NT2/D1 (cell line): ENCODE measurements at regions not wholly inside any gene's neighbourhood (a gene's known extent, or its start where the extent isn't known, plus 50 kb on each side); places are given as distances from the start of the nearest gene placed in this dataset.
A peak's percentile ranks its signal among the peaks of the same experiment; 100 is the strongest.

ENCODE experiments used
- DNase-seq: peaks from one replicate; pipeline ENCODE4 v3.0.0-alpha.2; 2011; ENCODE audit warnings: low read depth, low spot score
- H3K27me3 ChIP-seq: 2 replicates; pipeline ENCODE4 v1.6.0; 2011; ENCODE audit warnings: mild to moderate bottlenecking; ENCODE audit not compliant: insufficient read length, insufficient read depth
- H3K36me3 ChIP-seq: 2 replicates; pipeline ENCODE4 v1.6.1; 2011; ENCODE audit warnings: mild to moderate bottlenecking, low read length, mixed read lengths; ENCODE audit not compliant: insufficient read depth, insufficient read length
- H3K4me1 ChIP-seq: 2 replicates; pipeline ENCODE4 v1.5.1; 2011; ENCODE audit not compliant: insufficient read depth, insufficient read length
- H3K4me3 ChIP-seq: 2 replicates; pipeline ENCODE4 v1.5.1; 2011; ENCODE audit warnings: low read depth; ENCODE audit not compliant: insufficient read length
- H3K9ac ChIP-seq: 2 replicates; pipeline ENCODE4 v1.6.0; 2011; ENCODE audit warnings: low read depth; ENCODE audit not compliant: insufficient read length
- H3K9me3 ChIP-seq: 2 replicates; pipeline ENCODE4 v1.5.1; 2011; ENCODE audit warnings: mild to moderate bottlenecking, low read length; ENCODE audit not compliant: insufficient read depth
- SUZ12 ChIP-seq: IDR thresholded peaks from 2 replicates; pipeline ENCODE4 v1.6.1; 2011; ENCODE audit not compliant: insufficient read length, insufficient read depth; ENCODE audit errors: extremely low read depth
- YY1 ChIP-seq: IDR thresholded peaks from 2 replicates; pipeline ENCODE4 v1.6.1; 2011; ENCODE audit not compliant: insufficient read length, insufficient read depth
- ZNF274 ChIP-seq: IDR thresholded peaks from 2 replicates; pipeline ENCODE4 v1.6.1; 2011; ENCODE audit warnings: mild to moderate bottlenecking, low read depth, low read length

- Histone ChIP-seq H3K27me3 (no peaks in the 10 kb centered on the region), H3K4me3 (no peak overlapping the region), H3K4me1 (no peaks in the 10 kb centered on the region), H3K9me3 (no peaks in the 10 kb centered on the region), H3K9ac (no peak overlapping the region), H3K36me3 (no peaks in the 10 kb centered on the region)
- no peak for TF ChIP-seq SUZ12
- no peak for TF ChIP-seq ZNF274
- TF ChIP-seq YY1, result no peak
- no peak for DNase-seq
Observed at GRCh38 chr1:115558275-115558674, 83.5 kb upstream of the VANGL1 start.

- Histone ChIP-seq H3K9ac (no peak overlapping the region), H3K4me1 (no peaks in the 10 kb centered on the region), H3K36me3 (no peaks in the 10 kb centered on the region), H3K9me3 (no peaks in the 10 kb centered on the region), H3K4me3 (no peak overlapping the region), H3K27me3 (no peaks in the 10 kb centered on the region)
- DNase-seq, result no peak
- TF ChIP-seq ZNF274 (no peak), YY1 (no peak), SUZ12 (no peak)
Observed at GRCh38 chr1:115557715-115558114, 84.1 kb upstream of the VANGL1 start.

GRCh38 chr1:115556236-115556635, 85.5 kb upstream of the VANGL1 start:
- TF ChIP-seq ZNF274 (no peak), YY1 (no peak)
- H3K4me3 ChIP-seq, result no peak overlapping the region
- no peak for DNase-seq
- H3K9ac ChIP-seq, result no peak overlapping the region
- H3K4me1 ChIP-seq, result no peaks in the 10 kb centered on the region
- no peaks in the 10 kb centered on the region for H3K36me3 ChIP-seq
- H3K27me3 ChIP-seq, result no peaks in the 10 kb centered on the region
- H3K9me3 ChIP-seq, result no peaks in the 10 kb centered on the region

- no peak overlapping the region for H3K4me3 ChIP-seq
- H3K36me3 ChIP-seq, result no peaks in the 10 kb centered on the region
- no peak for DNase-seq
- no peaks in the 10 kb centered on the region for H3K27me3 ChIP-seq
- no peak overlapping the region for H3K9ac ChIP-seq
- TF ChIP-seq ZNF274 (no peak), SUZ12 (no peak), YY1 (no peak)
- no peaks in the 10 kb centered on the region for H3K4me1 ChIP-seq
- no peaks in the 10 kb centered on the region for H3K9me3 ChIP-seq
Observed at GRCh38 chr1:115555446-115555845, 86.3 kb upstream of the VANGL1 start.

GRCh38 chr1:115547696-115548095, 94.1 kb upstream of the VANGL1 start:
- H3K36me3 ChIP-seq, result no peaks in the 10 kb centered on the region
- no peaks in the 10 kb centered on the region for H3K9me3 ChIP-seq
- peaks cover 6% of the 10 kb centered on the region for H3K4me1 ChIP-seq
- no peaks in the 10 kb centered on the region for H3K27me3 ChIP-seq
- DNase-seq, result no peak
- TF ChIP-seq YY1, result no peak
- no peak for TF ChIP-seq SUZ12
- no peak for TF ChIP-seq ZNF274
- H3K9ac ChIP-seq, result no peak overlapping the region
- no peak overlapping the region for H3K4me3 ChIP-seq

GRCh38 chr1:115546846-115547245, 94.9 kb upstream of the VANGL1 start:
- no peaks in the 10 kb centered on the region for H3K9me3 ChIP-seq
- no peak overlapping the region for H3K4me3 ChIP-seq
- peaks cover 6% of the 10 kb centered on the region for H3K4me1 ChIP-seq
- DNase-seq, result no peak
- no peaks in the 10 kb centered on the region for H3K27me3 ChIP-seq
- TF ChIP-seq SUZ12 (no peak), ZNF274 (no peak), YY1 (no peak)
- no peak overlapping the region for H3K9ac ChIP-seq
- no peaks in the 10 kb centered on the region for H3K36me3 ChIP-seq

- H3K9ac ChIP-seq, result no peak overlapping the region
- no peak overlapping the region for H3K4me3 ChIP-seq
- no peaks in the 10 kb centered on the region for H3K9me3 ChIP-seq
- H3K36me3 ChIP-seq, result no peaks in the 10 kb centered on the region
- H3K4me1 ChIP-seq, result peaks cover 6% of the 10 kb centered on the region
- no peaks in the 10 kb centered on the region for H3K27me3 ChIP-seq
- DNase-seq, result peak; percentile 86
- no peak for TF ChIP-seq SUZ12
- TF ChIP-seq ZNF274, result no peak
- TF ChIP-seq YY1, result no peak
Observed at GRCh38 chr1:115545791-115546733, 95.7 kb upstream of the VANGL1 start.
